GM23338 (cell line): ENCODE measurements at regions not wholly inside any gene's neighbourhood (a gene's known extent, or its start where the extent isn't known, plus 50 kb on each side); places are given as distances from the start of the nearest gene placed in this dataset.
A peak's percentile ranks its signal among the peaks of the same experiment; 100 is the strongest.

Experiments
- ATAC-seq: fragments of 200-7000 bp; cut with Tn5 transposase; 3 replicates; pipeline ENCODE4 v1.9.1; 2020
- DNase-seq: peaks from one replicate; pipeline ENCODE4 v3.0.0-alpha.2; 2015; ENCODE audit warnings: low spot score
- H2AFZ ChIP-seq: fragments of 200-600 bp; sonication (generic); 2 replicates; pipeline ENCODE4 v1.8.0; 2016; ENCODE audit warnings: antibody characterized with exemption, mild to moderate bottlenecking, moderate library complexity
- H3F3A ChIP-seq: fragments of 200-600 bp; sonication (generic); replicated peaks from 2 replicates; pipeline ENCODE4 v1.8.0; 2017; ENCODE audit warnings: antibody characterized with exemption, mixed run types, low read depth
- H3K27ac ChIP-seq: fragments of 200-600 bp; sonication (generic); 2 replicates; pipeline ENCODE4 v1.6.1; 2016; ENCODE audit warnings: low read depth
- H3K27me3 ChIP-seq: fragments of 200-600 bp; sonication (generic); 2 replicates; pipeline ENCODE4 v1.8.0; 2016; ENCODE audit warnings: mild to moderate bottlenecking, mixed run types, moderate library complexity; ENCODE audit not compliant: insufficient read depth
- H3K36me3 ChIP-seq: fragments of 200-600 bp; sonication (generic); 2 replicates; pipeline ENCODE4 v1.8.0; 2016; ENCODE audit warnings: mild to moderate bottlenecking; ENCODE audit not compliant: insufficient read depth
- H3K4me1 ChIP-seq: fragments of 200-600 bp; sonication (generic); 2 replicates; pipeline ENCODE4 v1.8.0; 2016; ENCODE audit warnings: mild to moderate bottlenecking, moderate library complexity; ENCODE audit not compliant: insufficient read depth
- H3K4me2 ChIP-seq: fragments of 200-600 bp; sonication (generic); 2 replicates; pipeline ENCODE4 v1.7.1; 2017; ENCODE audit warnings: mixed run types
- H3K4me3 ChIP-seq: fragments of 200-600 bp; sonication (generic); 2 replicates; pipeline ENCODE4 v1.6.1; 2016; ENCODE audit warnings: mixed run types
- H3K79me2 ChIP-seq: fragments of 200-600 bp; sonication (generic); replicated peaks from 2 replicates; pipeline ENCODE4 v1.8.0; 2017; ENCODE audit warnings: mild to moderate bottlenecking; ENCODE audit not compliant: insufficient read depth
- H3K9me2 ChIP-seq: fragments of 200-600 bp; sonication (generic); 2 replicates; pipeline ENCODE4 v1.8.0; 2017; ENCODE audit not compliant: insufficient read depth
- H4K20me1 ChIP-seq: fragments of 200-600 bp; sonication (generic); replicated peaks from 2 replicates; pipeline ENCODE4 v1.8.0; 2017; ENCODE audit warnings: mild to moderate bottlenecking; ENCODE audit not compliant: insufficient read depth
- H3K27ac Mint-ChIP-seq: 2 replicates; pipeline ENCODE4 v1.8.0; 2020; ENCODE audit warnings: inconsistent platforms, mild to moderate bottlenecking, moderate library complexity, mixed read lengths
- H3K27me3 Mint-ChIP-seq: 3 replicates; pipeline ENCODE4 v1.8.0; 2022; ENCODE audit warnings: low read depth, mild to moderate bottlenecking, moderate library complexity, mixed read lengths, inconsistent platforms; ENCODE audit not compliant: insufficient read depth, poor library complexity
- H3K36me3 Mint-ChIP-seq: 3 replicates; pipeline ENCODE4 v1.8.0; 2021; ENCODE audit warnings: low read depth, mild to moderate bottlenecking, inconsistent platforms, moderate library complexity, mixed read lengths
- H3K4me1 Mint-ChIP-seq: 3 replicates; pipeline ENCODE4 v1.8.0; 2020; ENCODE audit warnings: mild to moderate bottlenecking, inconsistent platforms, mixed read lengths
- H3K4me3 Mint-ChIP-seq: 3 replicates; pipeline ENCODE4 v1.8.0; 2021; ENCODE audit warnings: moderate library complexity, mild to moderate bottlenecking, inconsistent platforms, mixed read lengths
- H3K9me3 Mint-ChIP-seq: 3 replicates; pipeline ENCODE4 v1.8.0; 2020; ENCODE audit warnings: moderate library complexity, mild to moderate bottlenecking, inconsistent platforms, mixed read lengths
- CTCF ChIP-seq, 2 experiments: fragments of 200-600 bp in 1 of 2; sonication (generic) in 1 of 2; conservative IDR thresholded peaks; 2 replicates each; pipeline versions ENCODE4 v1.5.1 to v1.6.1; 2016 to 2017; ENCODE audit warnings: antibody characterized with exemption in 2 of 2, low read depth in 2 of 2, mild to moderate bottlenecking in 2 of 2, moderate library complexity in 1 of 2
- ETS1 ChIP-seq: IDR thresholded peaks from 2 replicates; pipeline ENCODE4 v1.6.1; 2016; ENCODE audit warnings: antibody characterized with exemption
- EZH2 ChIP-seq: fragments of 200-600 bp; sonication (generic); IDR thresholded peaks from one replicate; pipeline ENCODE4 v1.8.0; 2017; ENCODE audit warnings: antibody characterized with exemption, mild to moderate bottlenecking, low read depth; ENCODE audit not compliant: unreplicated experiment
- EZH2phosphoT487 ChIP-seq: fragments of 200-600 bp; sonication (generic); IDR thresholded peaks from one replicate; pipeline ENCODE4 v1.8.1; 2018; ENCODE audit warnings: antibody characterized with exemption; ENCODE audit not compliant: unreplicated experiment
- JUNB ChIP-seq: IDR thresholded peaks from one replicate; pipeline ENCODE4 v1.6.1; 2016; ENCODE audit warnings: antibody characterized with exemption; ENCODE audit not compliant: unreplicated experiment
- NANOG ChIP-seq: IDR thresholded peaks from 2 replicates; pipeline ENCODE4 v1.6.1; 2016; ENCODE audit warnings: antibody characterized with exemption, borderline replicate concordance
- STAT1 ChIP-seq: IDR thresholded peaks from one replicate; pipeline ENCODE4 v1.6.1; 2016; ENCODE audit warnings: antibody characterized with exemption; ENCODE audit not compliant: unreplicated experiment
- ZNF114 ChIP-seq: fragments of 250-450 bp; sonication (Bioruptor Pico); IDR thresholded peaks from 2 replicates; pipeline ENCODE4 v1.5.0; 2020; ENCODE audit warnings: mild to moderate bottlenecking, moderate library complexity
- ZNF331 ChIP-seq: fragments of 250-450 bp; sonication (Bioruptor Pico); IDR thresholded peaks from 2 replicates; pipeline ENCODE4 v1.5.0; 2020; ENCODE audit warnings: low read depth, mild to moderate bottlenecking, moderate library complexity

- no peaks in the 10 kb centered on the region for H3K79me2 ChIP-seq
- H3K9me2 ChIP-seq: no peaks in the 10 kb centered on the region
- no peaks in the 10 kb centered on the region for H3K4me1 ChIP-seq
- Mint-ChIP-seq H3K9me3 (peaks cover 5% of the 10 kb centered on the region; the same call in 2 of the 3 replicates), H3K36me3 (no peaks in the 10 kb centered on the region; the same call in 2 of the 3 replicates), H3K4me1 (0 out of 3 replicates have a peak, but pooled peaks cover 3% of the 10 kb centered on the region), H3K4me3 (no peak overlapping the region), H3K27ac (no peak overlapping the region), H3K27me3 (peaks cover 3% of the 10 kb centered on the region)
- H2AFZ ChIP-seq: peak overlapping the region; percentile 45; the same call in 1 of the 2 replicates
- no peak overlapping the region for H3K27ac ChIP-seq
- H3K27me3 ChIP-seq: no peaks in the 10 kb centered on the region
- H3K4me2 ChIP-seq: no peak overlapping the region
- H3F3A ChIP-seq: no peaks in the 10 kb centered on the region
- no peak overlapping the region for H3K4me3 ChIP-seq
- no peak for TF ChIP-seq ETS1
- 0 out of 4 replicates have a peak, but pooled peaks of 1 of the 2 experiments have one; percentile 1 for TF ChIP-seq CTCF (conservative IDR thresholded peaks at IDR 0.05; ENCODE audit: low read depth in 2 of 2)
- 0 out of 2 replicates have a peak, but pooled peaks cover 5% of the 10 kb centered on the region for H3K36me3 ChIP-seq
- ATAC-seq: peak; percentile 63
- no peaks in the 10 kb centered on the region for H4K20me1 ChIP-seq
- DNase-seq: peak; percentile 39
These were observed 252.5 kb upstream of the PGRMC2 start for GRCh38 chr4:128540122-128540521.

DNA sequence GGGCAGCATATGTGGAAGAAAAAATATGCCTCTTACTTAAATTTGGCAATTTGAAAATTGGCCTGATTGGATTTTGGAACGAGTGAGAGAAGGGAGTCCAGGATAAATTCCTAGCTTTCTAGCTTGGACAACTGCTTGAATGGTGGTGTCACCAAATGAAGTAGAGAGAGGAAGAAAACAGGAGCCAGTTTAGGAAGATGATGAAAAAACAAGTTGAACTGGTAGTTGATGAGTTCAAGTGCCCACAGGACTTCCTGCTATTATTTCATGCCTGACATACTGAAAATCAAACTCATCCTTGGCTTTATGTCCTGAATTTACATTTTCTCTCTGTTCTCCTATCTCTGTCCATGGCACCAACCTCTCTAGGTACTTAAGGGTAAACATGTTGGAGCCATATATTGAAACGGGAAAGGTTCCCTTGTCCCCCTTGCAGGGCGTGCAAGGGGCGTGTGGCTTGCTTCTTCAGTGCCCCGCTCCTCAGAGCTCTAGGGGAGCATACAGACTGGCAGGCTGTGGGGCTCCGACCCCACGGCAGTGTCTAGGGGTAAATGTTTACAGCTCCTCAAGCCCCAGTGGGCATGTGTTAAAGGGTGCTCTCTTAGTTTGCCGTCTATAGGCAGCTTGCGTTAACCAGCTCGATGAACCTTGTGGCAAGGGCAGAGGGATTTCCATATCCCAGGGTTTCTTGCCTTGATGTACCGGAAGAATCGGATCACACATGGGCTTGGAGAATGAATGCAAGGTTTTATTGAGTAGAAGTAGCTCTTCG lies 250.7 kb upstream of the PGRMC2 start:
- Histone ChIP-seq H3K9me2 (no peaks in the 10 kb centered on the region), H3K36me3 (0 out of 2 replicates have a peak, but pooled peaks cover 5% of the 10 kb centered on the region), H3K79me2 (no peaks in the 10 kb centered on the region), H3K4me2 (no peak overlapping the region), H3F3A (no peaks in the 10 kb centered on the region), H3K4me1 (no peaks in the 10 kb centered on the region), H3K4me3 (no peak overlapping the region), H2AFZ (no peak overlapping the region), H4K20me1 (no peaks in the 10 kb centered on the region), H3K27me3 (no peaks in the 10 kb centered on the region), H3K27ac (no peak overlapping the region)
- peaks cover 7% of the 10 kb centered on the region; the same call in 2 of the 3 replicates for H3K9me3 Mint-ChIP-seq
- peaks cover 3% of the 10 kb centered on the region for H3K27me3 Mint-ChIP-seq
- DNase-seq: no peak
- peaks cover 5% of the 10 kb centered on the region; the same call in 1 of the 3 replicates for H3K36me3 Mint-ChIP-seq
- no peak overlapping the region for H3K27ac Mint-ChIP-seq
- H3K4me3 Mint-ChIP-seq: no peak overlapping the region
- H3K4me1 Mint-ChIP-seq: 0 out of 3 replicates have a peak, but pooled peaks cover 3% of the 10 kb centered on the region
- ATAC-seq: no peak
- no peak for TF ChIP-seq ZNF331 (CRISPR knock-in tag)
- no peak for TF ChIP-seq JUNB
- no peak for TF ChIP-seq EZH2phosphoT487
- no peak for TF ChIP-seq CTCF (conservative IDR thresholded peaks at IDR 0.05; ENCODE audit: low read depth in 2 of 2)
- no peak for TF ChIP-seq STAT1
- no peak for TF ChIP-seq ZNF114
- no peak for TF ChIP-seq ETS1
- TF ChIP-seq NANOG: no peak
- TF ChIP-seq EZH2: no peak
